DMS53 treated with DMSO at 0.1 percent for 48 hours (cell line): ENCODE measurements at regions not wholly inside any gene's neighbourhood (a gene's known extent, or its start where the extent isn't known, plus 50 kb on each side); places are given as distances from the start of the nearest gene placed in this dataset.
"Not testable (repeated sequence)": the region's sequence is repeated elsewhere in the genome, so short reads cannot be mapped to it uniquely, and the experiment has no call there.

Source experiments
- DNase-seq: peaks from one replicate; lab custom pipeline; 2025; ENCODE audit not compliant: unreplicated experiment; lab: John Stamatoyannopoulos, UW

DNA sequence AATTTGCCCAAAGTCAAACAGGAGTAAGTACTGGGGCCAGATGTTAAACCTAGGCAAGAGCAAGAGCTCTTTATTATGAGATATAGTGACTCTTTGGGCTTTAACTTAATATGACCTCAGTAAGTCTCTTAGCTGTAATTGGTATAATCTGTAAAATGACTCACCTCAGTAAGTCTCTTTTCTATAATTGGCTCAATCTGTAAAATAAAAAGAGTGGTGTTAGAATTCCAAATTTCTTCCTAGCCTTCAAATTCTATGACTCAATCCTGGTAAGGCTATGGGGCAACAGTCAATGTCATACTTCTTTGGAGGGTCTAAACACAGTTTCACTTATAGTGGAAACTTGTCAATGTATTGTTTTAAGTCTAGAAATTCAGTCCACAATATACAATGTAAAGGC lies 1608.9 kb upstream of the PIK3C3 start:
- DNase-seq, result no peak

GRCh38 chr18:40341701-40342100 lies 1613.3 kb upstream of the PIK3C3 start:
- DNase-seq, result no peak

DNA sequence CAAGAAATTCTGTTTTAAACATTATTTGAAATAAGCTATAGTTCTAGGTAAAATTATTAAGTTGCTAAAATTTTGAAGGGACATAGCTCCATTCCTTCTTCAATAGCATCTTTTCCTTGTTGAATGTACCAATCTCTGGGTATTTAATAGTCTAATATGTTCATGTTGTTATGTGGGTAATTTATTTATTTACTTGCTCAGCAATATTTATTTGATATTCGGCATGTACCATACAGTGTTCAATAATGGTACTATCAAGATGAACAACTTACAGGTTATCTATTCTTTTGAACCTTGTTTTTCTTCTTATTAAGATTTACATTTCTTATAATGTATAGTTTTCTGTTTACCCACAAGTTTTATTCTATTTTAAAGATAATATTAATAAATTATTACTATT lies 1616.8 kb upstream of the PIK3C3 start:
- no peak for DNase-seq

DNA sequence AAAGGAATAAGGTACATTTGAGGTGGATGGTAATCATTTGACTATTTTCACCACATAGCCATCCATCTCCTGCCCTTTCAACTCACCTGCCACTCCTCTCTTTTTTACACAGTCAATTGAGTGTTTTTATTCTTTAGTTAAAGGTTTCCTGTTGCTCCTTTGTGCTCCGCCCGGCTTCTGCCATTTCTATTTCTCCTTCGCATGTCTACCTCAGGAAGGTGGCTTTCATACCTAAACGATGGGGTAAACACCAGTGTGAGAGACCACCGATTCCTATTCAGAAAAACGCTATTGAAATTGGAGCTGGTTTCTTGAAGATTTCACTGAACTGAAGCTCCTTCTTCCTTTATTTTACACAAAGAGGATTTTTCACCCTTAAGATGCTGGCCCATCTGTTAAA lies 1628.0 kb upstream of the PIK3C3 start:
- no peak for DNase-seq

DNA sequence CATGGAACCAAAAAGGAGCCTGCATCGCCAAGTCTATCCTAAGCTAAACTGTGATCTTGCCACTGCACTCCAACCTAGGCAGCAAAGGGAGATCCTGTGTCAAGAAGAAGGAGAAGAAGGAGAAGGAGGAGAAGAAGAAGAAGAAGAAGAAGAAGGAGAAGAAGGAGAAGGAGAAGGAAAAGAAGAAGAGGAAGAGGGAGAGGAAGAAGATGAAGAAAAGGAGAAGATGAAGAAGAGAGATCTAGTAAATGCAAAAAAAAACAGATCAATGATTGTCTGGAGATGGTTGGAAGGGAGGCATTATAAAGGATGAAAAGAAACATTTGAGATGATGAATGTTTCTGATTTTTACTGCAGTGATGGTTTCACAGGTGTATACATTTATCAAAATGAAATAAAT lies 1629.0 kb upstream of the PIK3C3 start:
- no peak for DNase-seq

- no peak for DNase-seq
These were observed 1640.8 kb upstream of the PIK3C3 start for GRCh38 chr18:40314199-40314598.

DNA sequence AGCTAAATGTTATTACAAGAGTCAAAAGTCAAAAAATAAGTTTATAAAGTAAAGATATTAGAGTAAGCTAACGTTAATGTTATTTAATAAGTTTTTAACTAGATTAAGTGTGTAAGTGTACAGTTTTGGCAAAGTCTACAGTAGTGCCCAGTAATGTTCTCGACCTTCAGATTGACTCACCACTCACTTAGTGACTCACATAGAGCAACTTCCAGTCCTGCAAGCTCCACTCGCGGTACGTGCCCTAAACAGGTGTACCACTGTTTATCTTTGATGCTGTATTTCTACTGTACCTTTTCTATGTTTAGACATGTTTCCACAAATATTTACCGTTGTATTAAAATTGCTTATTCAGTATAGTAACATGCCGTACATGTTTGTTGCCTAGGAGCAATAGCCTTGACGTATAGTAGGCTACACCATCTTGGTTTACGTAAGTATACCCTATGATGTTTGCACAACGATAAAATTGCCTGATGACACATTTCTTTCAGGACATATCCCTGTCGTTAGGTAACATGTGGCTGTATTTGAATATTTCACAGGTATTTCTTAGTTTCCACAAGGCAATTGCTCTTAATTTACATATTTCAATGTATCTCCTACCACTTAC lies 1641.9 kb upstream of the PIK3C3 start:
- DNase-seq, result peak; percentile 88

DNA sequence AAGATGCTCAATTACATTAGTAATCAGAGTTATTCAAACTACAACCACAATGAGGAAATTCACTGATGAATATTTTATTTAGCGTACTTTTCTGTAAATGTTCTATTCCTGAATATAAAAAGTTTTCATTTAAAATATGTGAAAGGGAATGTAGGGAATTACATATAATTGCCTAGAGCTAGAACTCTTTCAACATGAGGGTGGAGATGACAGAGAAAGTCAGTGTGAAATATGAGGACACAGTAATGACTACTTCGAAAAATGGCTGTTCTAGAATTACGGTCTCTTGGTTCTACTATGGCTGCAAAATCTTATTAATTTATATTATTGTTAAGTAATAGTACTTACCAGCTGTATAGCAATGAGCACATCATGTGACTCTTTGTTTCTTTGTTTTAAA lies 1647.4 kb upstream of the PIK3C3 start:
- no peak for DNase-seq

DNA sequence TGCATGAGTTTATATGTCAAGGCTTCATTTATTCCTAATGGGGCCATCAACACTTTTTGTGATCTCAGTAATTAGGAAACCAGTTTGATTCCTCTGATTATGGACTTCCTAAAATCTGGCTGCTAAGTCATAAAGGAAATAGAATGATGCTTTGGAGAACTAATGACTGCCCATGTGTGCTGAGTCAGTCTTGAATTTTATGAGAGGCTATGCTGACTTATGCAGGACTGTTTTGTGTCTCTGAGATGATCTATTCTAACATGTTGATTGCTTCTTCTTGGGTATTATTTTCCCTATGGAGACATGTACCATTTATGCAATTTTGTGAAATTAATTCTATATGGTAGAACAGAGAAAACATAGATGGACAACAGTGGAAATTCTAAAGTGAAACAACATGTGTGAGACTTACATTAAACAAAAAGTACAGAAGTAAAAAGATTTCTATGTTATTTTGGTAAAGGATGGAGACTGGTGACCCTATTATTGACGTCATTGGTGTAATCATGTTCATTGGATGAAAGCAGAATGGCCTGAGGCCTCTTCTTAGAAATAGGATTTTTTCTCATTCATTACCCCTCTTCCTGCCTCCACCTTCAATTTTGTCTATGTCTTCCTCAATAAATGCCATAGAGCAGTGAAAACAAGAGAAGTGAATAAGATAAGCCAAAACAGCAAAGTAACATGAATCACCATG lies 1658.2 kb upstream of the PIK3C3 start:
- DNase-seq, result no peak

- DNase-seq, result peak; percentile 36
These were observed 1661.9 kb upstream of the PIK3C3 start for GRCh38 chr18:40292985-40293710.

GRCh38 chr18:40283560-40283959 lies 1671.5 kb upstream of the PIK3C3 start:
- no peak for DNase-seq

GRCh38 chr18:40281356-40281755 lies 1673.7 kb upstream of the PIK3C3 start:
- DNase-seq, result not testable (repeated sequence)

GRCh38 chr18:40274618-40275196 lies 1680.3 kb upstream of the PIK3C3 start:
- DNase-seq, result no peak

GRCh38 chr18:40272630-40273231 lies 1682.3 kb upstream of the PIK3C3 start:
- DNase-seq, result no peak

- DNase-seq, result no peak
These were observed 1695.8 kb upstream of the PIK3C3 start for GRCh38 chr18:40259115-40259835.

- no peak for DNase-seq
These were observed 1696.7 kb upstream of the PIK3C3 start for GRCh38 chr18:40258311-40258710.

GRCh38 chr18:40250236-40250635 lies 1704.8 kb upstream of the PIK3C3 start:
- DNase-seq, result peak; percentile 25

GRCh38 chr18:40249390-40250080 lies 1705.5 kb upstream of the PIK3C3 start:
- DNase-seq, result peak; percentile 79

- DNase-seq, result not testable (repeated sequence)
These were observed 1709.4 kb upstream of the PIK3C3 start for GRCh38 chr18:40245612-40246011.

GRCh38 chr18:40243607-40244006 lies 1711.4 kb upstream of the PIK3C3 start:
- DNase-seq, result no peak
